Stimulated activated CD4-positive, alpha-beta T cell treated with anti-CD3 and anti-CD28 coated beads, Interleukin-1b, Interleukin-23, amount 100 ng/mL, for 4 hours (primary cell): ENCODE measurements at regions not wholly inside any gene's neighbourhood (a gene's known extent, or its start where the extent isn't known, plus 50 kb on each side); places are given as distances from the start of the nearest gene placed in this dataset.
A peak's percentile ranks its signal among the peaks of the same experiment; 100 is the strongest.

Experiments
- DNase-seq, 2 donors: peaks; one replicate each; pipeline ENCODE4 v3.0.0-alpha.2; 2020; ENCODE audit warnings: low read depth in 2 of 2

DNA sequence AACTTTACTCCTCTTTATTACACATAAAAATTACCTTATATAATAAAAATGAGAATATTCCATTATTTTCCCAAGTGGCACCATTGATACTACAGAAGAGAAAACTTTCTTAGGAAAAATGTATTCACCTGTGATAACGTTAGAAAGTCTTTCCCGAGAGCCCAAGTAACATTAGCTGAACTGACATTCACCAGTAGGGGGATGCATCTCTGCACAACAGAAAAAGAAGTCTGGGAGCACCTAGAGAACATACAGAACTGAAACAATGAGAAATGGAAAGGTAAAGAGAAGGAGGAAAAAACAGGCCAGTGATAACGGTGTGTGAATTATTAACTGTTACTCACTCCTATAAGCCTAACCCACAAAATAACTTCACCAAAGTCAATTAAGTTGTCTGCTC is 423.3 kb downstream of the CENPC start:
- DNase-seq, result no peak

DNA sequence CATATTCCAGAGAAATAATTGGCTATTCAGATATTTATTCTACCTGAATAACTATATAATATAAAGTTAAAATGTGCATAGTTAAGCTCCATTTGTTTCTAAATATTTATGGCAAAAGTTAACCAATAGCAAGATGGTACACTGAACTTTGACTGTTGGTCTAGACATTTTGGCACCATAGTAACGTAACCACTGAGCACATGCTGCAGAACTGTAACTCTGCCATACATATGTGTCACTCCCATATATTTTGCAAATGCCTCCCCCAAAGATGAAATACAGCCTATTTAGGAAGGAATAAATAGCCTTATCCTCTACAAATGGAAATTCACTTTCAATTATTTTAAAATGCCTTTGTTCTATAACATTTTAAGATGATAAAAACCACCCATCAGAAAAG is 424.9 kb downstream of the CENPC start:
- DNase-seq, result no peak

- no peak for DNase-seq
Measured at GRCh38 chr4:67109276-67109675, 436.0 kb downstream of the CENPC start.

DNA sequence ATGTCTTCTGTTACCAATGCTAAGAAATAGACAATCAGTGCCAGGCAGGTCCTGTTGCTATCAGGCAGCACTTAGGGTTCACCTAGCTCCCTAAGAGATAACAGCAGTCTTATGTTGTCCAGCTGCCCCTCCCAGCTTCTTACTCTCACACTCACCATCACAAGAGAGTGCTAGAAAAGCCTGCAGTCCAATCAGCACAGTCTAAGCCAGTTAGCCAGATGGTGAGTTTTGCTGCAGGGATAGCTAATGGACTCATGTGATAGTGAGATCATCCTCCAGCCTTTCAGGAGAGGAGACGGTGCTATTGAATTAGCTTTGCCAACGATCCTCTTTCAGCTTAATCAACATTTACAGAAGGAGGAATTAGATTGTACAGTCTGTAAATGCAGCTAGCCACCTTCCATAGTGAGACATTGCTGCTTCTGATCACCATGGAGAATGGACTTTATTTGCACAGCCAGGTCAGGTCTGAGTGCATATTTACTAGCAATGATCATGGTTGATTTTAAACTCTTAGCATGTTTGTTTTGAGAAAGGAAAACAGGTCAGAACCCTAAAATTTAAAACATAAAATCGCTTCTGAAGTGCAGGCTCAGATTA is 438.3 kb downstream of the CENPC start:
- DNase-seq, result no peak

DNA sequence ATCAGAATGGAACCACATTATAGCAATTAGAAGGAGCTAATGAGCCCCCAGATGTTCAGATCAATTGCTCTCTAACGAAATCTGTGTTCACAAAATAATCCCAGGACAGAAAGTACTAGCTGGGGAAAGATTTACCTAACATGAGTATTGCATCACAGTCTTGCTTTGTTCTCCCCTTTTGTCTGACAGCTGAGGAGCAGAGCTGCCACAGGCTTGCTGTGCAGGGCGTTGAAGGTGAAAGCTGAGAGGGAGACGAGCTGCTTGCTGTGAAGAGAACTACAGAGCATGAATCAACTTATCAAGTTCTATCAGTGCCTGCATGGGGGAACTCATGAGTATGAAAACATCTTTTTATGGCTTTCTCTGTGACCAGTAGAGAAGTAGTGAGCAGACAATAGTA is 441.2 kb downstream of the CENPC start:
- no peak for DNase-seq

- DNase-seq, result no peak
Measured at GRCh38 chr4:67103001-67103747, 442.1 kb downstream of the CENPC start.

DNA sequence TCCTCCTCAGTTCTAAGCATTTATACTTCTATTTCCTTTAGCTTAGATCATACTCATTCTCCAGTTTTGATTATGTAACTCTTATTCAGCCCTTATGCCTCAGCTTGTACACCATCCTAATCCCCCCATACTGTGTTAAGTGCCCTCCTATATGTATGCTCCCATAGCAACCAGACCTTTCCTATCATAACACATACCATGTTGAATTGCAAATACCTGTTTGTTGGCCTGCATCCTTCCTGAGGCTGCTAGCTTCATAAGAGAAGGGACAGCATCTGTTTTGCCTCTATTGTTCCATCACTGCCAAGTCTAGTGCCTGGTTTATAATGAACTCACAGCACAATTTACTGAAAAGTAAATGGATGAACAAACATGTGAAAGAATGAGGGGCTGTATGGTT is 443.7 kb downstream of the CENPC start:
- no peak for DNase-seq

- no peak for DNase-seq
Measured at GRCh38 chr4:67092351-67092750, 453.0 kb downstream of the CENPC start.

GRCh38 chr4:67091673-67092072 is 453.6 kb downstream of the CENPC start:
- no peak for DNase-seq

DNA sequence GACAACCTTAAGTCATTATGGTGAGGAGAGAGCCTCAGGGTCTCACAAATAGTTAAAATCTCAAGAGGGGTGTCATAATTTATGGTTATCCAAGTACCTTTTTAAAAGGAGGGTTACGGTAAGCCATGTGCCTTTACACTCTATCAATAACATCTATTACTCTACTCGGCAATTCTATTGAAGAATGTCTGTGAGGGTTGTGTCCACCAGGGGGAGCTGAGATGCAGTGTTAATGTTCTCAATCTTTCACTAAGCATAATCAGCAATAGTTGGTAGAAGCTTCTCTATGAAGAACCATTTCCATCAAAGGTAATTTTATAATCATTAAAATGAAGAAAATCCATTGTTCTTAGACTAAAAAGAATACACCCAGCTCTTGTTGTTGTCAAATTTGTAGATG is 457.4 kb downstream of the CENPC start:
- peak; percentile 0 to 12 for DNase-seq

DNA sequence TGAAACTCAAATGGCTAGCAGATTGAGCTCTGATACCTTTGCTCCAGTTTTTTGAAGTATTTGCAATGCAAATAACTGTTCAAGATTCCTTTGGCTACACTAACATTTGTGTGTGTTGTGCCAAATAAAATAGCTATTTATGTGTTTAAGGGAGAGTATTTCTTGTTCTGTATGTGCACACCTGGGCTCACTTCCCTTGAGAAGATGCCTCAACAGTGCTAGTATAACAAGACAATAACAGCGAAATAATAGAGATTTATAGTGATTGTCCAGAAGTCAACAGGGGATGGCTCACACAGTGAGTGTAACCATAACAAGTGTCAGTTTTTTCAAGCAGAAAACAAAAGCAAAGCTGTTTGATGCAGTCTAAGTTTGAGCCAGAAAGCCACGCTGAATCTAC is 460.5 kb downstream of the CENPC start:
- DNase-seq, result no peak

DNA sequence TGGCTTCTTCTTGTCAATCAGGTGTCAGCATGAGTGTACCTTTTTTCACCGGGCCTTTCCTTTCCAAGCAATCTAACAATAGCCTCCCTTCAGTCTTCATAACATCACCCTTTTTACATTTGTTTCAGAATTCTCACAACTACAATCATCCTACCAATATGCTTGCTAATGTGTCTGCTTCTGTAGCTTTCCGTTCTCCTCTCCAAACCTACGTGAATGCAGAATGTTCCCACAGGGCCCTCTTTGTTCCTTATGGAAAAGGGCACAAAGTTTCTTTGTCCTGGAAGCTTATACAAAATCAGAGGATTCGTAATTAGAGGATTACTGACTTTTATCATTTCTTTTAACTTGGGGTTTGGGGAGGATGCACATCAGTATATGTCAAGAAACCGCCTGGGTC is 461.8 kb downstream of the CENPC start:
- no peak for DNase-seq

DNA sequence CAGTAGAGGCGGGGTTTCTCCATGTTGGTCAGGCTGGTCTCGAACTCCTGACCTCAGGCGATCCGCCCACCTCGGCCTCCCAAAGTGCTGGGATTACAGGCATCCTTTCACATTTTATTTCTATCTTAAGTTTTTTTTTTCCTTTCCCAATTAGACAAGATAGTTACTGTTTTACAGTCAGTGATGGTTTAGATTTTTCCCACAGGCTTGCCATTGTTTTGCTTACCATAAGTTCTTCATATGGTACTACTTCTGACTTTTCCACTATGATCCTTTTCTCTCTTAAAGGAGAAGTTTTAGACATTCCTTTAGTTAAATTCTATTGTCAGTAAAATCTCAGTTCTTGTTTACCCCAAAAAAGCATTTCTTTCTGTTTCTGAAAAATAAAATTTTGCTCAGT is 462.6 kb downstream of the CENPC start:
- no peak for DNase-seq

- no peak for DNase-seq
Measured at GRCh38 chr4:67080046-67080557, 465.2 kb downstream of the CENPC start.

GRCh38 chr4:67071641-67072040 is 473.7 kb downstream of the CENPC start:
- no peak for DNase-seq

GRCh38 chr4:67055319-67055718 is 490.0 kb downstream of the CENPC start:
- no peak for DNase-seq

DNA sequence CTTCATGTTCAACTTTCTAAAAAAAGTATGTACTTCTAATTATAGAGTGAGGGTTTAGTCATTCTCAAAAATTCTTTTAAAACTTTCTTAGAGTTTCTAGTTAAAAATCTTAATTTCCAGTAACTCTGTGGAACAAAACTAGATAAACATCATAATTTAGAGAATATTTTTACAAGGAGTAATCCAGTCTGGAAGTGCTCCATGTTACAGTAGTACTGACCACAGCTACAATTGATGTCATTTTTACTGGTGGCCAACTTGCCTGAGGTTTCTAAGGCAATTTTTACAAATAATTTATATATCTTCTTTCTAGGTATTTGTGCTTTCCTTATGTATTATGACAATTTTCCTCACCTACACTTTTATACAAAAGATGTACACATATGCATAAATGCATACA is 490.4 kb downstream of the CENPC start:
- DNase-seq, result no peak

DNA sequence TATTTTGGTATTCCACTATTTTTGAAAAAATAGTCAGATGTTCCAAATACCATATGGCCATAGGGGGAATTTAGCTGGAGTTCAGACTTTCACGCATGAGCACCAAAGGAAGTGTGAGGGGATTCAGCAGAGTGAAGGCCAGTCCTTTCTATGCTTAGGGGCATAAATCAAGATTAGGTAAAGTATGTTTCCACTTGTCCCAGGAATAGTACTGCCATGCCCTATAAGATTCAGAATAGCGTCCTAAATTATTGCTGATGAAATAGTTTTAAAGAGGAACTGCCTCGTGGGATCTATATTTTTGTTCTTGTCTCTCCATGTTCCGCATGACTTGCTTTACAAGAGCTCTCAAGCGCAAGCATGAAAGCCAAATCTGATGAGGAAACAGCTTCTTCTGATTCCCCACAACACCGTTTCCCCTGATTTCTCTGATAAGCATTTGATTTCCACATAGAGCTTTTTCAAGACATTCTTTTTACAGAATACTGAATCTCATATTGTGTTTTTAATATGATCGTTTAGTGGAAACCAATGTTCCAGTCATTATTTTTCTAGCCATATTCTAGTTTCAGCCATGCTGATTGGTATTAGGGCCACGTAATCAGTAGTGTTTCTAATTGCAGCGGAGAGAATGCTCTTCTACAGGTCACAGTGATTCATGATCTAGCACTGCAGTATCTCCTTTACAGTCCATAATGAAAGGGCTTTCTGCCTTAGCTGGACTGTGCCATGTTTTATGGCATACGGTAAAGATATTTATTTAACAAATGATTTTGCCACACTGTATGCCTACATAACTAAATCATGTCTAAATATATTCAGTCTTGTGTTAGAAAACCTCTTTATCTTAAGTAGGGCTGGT is 492.3 kb downstream of the CENPC start:
- no peak for DNase-seq

- no peak for DNase-seq
Measured at GRCh38 chr4:67051000-67051789, 494.1 kb downstream of the CENPC start.

DNA sequence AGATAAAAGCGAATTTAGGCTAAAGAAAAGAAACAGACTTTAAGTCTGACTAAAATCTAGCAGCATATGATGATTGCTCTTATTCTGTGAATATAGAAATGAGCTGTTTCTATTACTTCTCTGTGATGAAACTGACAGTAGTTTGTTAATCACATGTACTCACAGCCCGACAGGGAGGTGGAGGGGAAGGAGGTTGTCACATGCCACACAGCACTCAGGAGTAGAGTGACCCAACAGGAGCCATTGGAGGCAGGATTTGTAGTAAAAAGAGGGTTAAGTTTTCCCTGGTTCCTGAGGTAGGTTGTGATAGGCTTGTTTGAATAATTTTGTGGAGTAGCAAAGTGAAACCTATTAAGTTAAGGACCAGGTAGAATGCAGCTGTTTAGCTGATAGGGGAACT is 495.9 kb downstream of the CENPC start:
- DNase-seq, result no peak

GRCh38 chr4:67048530-67048929 is 496.8 kb downstream of the CENPC start:
- DNase-seq, result no peak

DNA sequence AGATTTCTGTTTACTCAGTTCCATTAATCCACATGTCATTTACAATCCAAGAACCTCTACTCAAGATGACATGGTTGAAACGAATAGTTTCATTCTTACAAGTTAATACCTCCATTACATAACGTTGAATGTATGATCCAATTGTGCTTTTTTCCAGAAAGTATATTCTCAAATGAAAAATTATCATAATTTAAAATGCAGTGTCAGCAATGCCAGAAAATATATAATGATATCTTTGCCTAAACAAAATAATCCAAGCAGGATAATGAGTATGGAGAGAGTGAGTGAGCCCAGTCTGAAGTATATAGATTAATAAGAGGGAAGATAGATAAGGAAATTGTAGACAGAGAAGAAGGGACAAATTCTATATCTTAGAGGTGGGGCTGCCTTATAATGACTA is 505.0 kb downstream of the CENPC start:
- no peak for DNase-seq
